Ascending aorta (tissue), 2 donors: ENCODE measurements at regions not wholly inside any gene's neighbourhood (a gene's known extent, or its start where the extent isn't known, plus 50 kb on each side); places are given as distances from the start of the nearest gene placed in this dataset.

ENCODE experiments used
- DNase-seq, 2 donors: peaks; one replicate each; pipeline ENCODE4 v3.0.0-alpha.2; 2019; ENCODE audit warnings: low spot score in 2 of 2
- H3K27ac ChIP-seq, 2 donors: fragments of 200-600 bp; sonication (generic); one replicate each; pipeline ENCODE4 v1.5.1; 2016 to 2017; ENCODE audit warnings: mild to moderate bottlenecking in 1 of 2
- H3K27me3 ChIP-seq: fragments of 200-600 bp; sonication (generic); one replicate; pipeline ENCODE4 v1.5.1; 2017
- H3K36me3 ChIP-seq, 2 donors: fragments of 200-600 bp; sonication (generic); one replicate each; pipeline ENCODE4 v1.5.1; 2016
- H3K4me1 ChIP-seq, 2 donors: fragments of 200-600 bp; sonication (generic); one replicate each; pipeline ENCODE4 v1.5.1; 2016 to 2017; ENCODE audit warnings: mild to moderate bottlenecking in 1 of 2
- H3K4me3 ChIP-seq, 2 donors: fragments of 200-600 bp; sonication (generic); one replicate each; pipeline ENCODE4 v1.5.1; 2016 to 2017; ENCODE audit warnings: mild to moderate bottlenecking in 1 of 2
- H3K9me3 ChIP-seq, 2 donors: fragments of 200-600 bp; sonication (generic); one replicate each; pipeline ENCODE4 v1.5.1; 2016
- CTCF ChIP-seq, 3 experiments: fragments of 200-600 bp in 2 of 3; fragments of 450-650 bp in 1 of 3; sonication (generic) in 2 of 3; IDR thresholded peaks; one replicate each; pipeline ENCODE4 v1.5.1; 2016 to 2019; ENCODE audit warnings: antibody characterized with exemption in 3 of 3, mild to moderate bottlenecking in 1 of 3, moderate library complexity in 1 of 3
- intact Hi-C: fragments of 100-400 bp; cut with DNase I; formaldehyde crosslinking; loops from one replicate; pipeline ENCODE4 v1.15.1; 2023

- Histone ChIP-seq H3K27me3 (no peaks in the 10 kb centered on the region), H3K9me3 (peaks cover 0 to 4% of the 10 kb centered on the region in 2 donors), H3K4me1 (no peaks in the 10 kb centered on the region), H3K27ac (no peak overlapping the region), H3K4me3 (no peak overlapping the region), H3K36me3 (no peaks in the 10 kb centered on the region)
- no peak for DNase-seq
- intact Hi-C loops = no loop called here
- TF ChIP-seq CTCF (IDR thresholded peaks at IDR 0.05) = no peak
Observed at GRCh38 chr1:214823311-214824117, 220.5 kb downstream of the CENPF start.

GRCh38 chr1:214824763-214825162, 221.8 kb downstream of the CENPF start:
- Histone ChIP-seq H3K27me3 (no peaks in the 10 kb centered on the region), H3K36me3 (no peaks in the 10 kb centered on the region), H3K4me3 (no peak overlapping the region), H3K9me3 (peaks cover 0 to 4% of the 10 kb centered on the region in 2 donors), H3K4me1 (no peaks in the 10 kb centered on the region), H3K27ac (no peak overlapping the region)
- no peak for DNase-seq
- TF ChIP-seq CTCF (IDR thresholded peaks at IDR 0.05) = no peak
- intact Hi-C loops = no loop called here

GRCh38 chr1:214826619-214827018, 223.6 kb downstream of the CENPF start:
- Histone ChIP-seq H3K4me3 (no peak overlapping the region), H3K27ac (no peak overlapping the region), H3K4me1 (no peaks in the 10 kb centered on the region), H3K36me3 (no peaks in the 10 kb centered on the region), H3K27me3 (no peaks in the 10 kb centered on the region), H3K9me3 (peaks cover 0 to 4% of the 10 kb centered on the region in 2 donors)
- intact Hi-C loops = no loop called here
- no peak for DNase-seq
- no peak for TF ChIP-seq CTCF (IDR thresholded peaks at IDR 0.05)

- DNase-seq = no peak
- H3K4me1 ChIP-seq = no peaks in the 10 kb centered on the region
- no peak overlapping the region for H3K4me3 ChIP-seq
- peaks cover 0 to 4% of the 10 kb centered on the region in 2 donors for H3K9me3 ChIP-seq
- no peak overlapping the region for H3K27ac ChIP-seq
- no peak for TF ChIP-seq CTCF (IDR thresholded peaks at IDR 0.05)
- H3K36me3 ChIP-seq = no peaks in the 10 kb centered on the region
- intact Hi-C loops = no loop called here
- H3K27me3 ChIP-seq = no peaks in the 10 kb centered on the region
Observed at GRCh38 chr1:214827883-214828282, 224.9 kb downstream of the CENPF start.

- Histone ChIP-seq H3K4me3 (no peak overlapping the region), H3K4me1 (no peaks in the 10 kb centered on the region), H3K9me3 (peaks cover 0 to 4% of the 10 kb centered on the region in 2 donors), H3K27ac (no peak overlapping the region), H3K36me3 (no peaks in the 10 kb centered on the region), H3K27me3 (no peaks in the 10 kb centered on the region)
- no peak for TF ChIP-seq CTCF (IDR thresholded peaks at IDR 0.05)
- DNase-seq = no peak
- intact Hi-C loops = no loop called here
Observed at GRCh38 chr1:214830941-214831340, 227.9 kb downstream of the CENPF start.
